ENCODE measurements at regions not wholly inside any gene's neighbourhood (a gene's known extent, or its start where the extent isn't known, plus 50 kb on each side); places are given as distances from the start of the nearest gene placed in this dataset.

GRCh38 chr11:70710192-70710591 lies 311.9 kb downstream of the CTTN start:
- under 1% methylated on average over 11 of the region's 11 CpGs for WGBS (ENCODE audit: insufficient coverage, low coverage, missing lambda C conversion rate)
- Histone ChIP-seq H3K36me3 (ENCODE audit: control insufficient read depth, insufficient read depth, low read length) (no peaks in the 10 kb centered on the region), H3K4me2 (ENCODE audit: insufficient read depth, low read length) (no peak overlapping the region), H3K9ac (ENCODE audit: insufficient read depth in 1 of 2, low read depth in 2 of 2, low read length in 2 of 2) (no peak overlapping the region), H3K4me1 (replicated peaks in 1 of 2; ENCODE audit: control insufficient read depth in 2 of 2, insufficient read depth in 2 of 2, low read length in 2 of 2) (peaks cover 0 to 4% of the 10 kb centered on the region in 2 experiments; a peak in 2 of 5 replicates), H3K4me3 (no peak overlapping the region), H3K27ac (ENCODE audit: extremely low read depth, low read depth, low read length) (no peak overlapping the region), H2AFZ (ENCODE audit: low read depth, low read length) (no peak overlapping the region), H3K79me2 (ENCODE audit: control insufficient read depth, insufficient read depth, low read length) (no peaks in the 10 kb centered on the region), H3K27me3 (ENCODE audit: control insufficient read depth in 2 of 2, insufficient read depth in 2 of 2, low read length in 2 of 2) (peaks cover 13 to 63% of the 10 kb centered on the region in 2 experiments; a peak in 4 of 5 replicates), H4K20me1 (replicated peaks; ENCODE audit: control insufficient read depth, insufficient read depth, low read length) (no peaks in the 10 kb centered on the region; the same call in 1 of the 2 replicates), H3K9me3 (replicated peaks; ENCODE audit: control insufficient read depth, insufficient read depth, low read depth, low read length) (no peaks in the 10 kb centered on the region), H3K9me1 (ENCODE audit: control insufficient read depth, insufficient read depth, low read length) (peaks cover 2% of the 10 kb centered on the region)
- ChIA-PET CTCF (ENCODE audit: low intra/inter-chr PET ratio) (no interaction called here), POLR2A (no interaction called here)
- FAIRE-seq (no peak), ATAC-seq (peak; percentile 58; the same call in 2 of the 3 replicates), DNase-seq (ENCODE audit: extremely low read depth in 1 of 4, low spot score in 3 of 4) (no peak)
- no peak for TF ChIP-seq HDAC8 (tag; IDR thresholded peaks at IDR 0.05)
- no peak for TF ChIP-seq ZNF280A (IDR thresholded peaks at IDR 0.05; ENCODE audit: low read depth, partially characterized antibody)
- no peak for TF ChIP-seq YY1 (IDR thresholded peaks at IDR 0.05; ENCODE audit: borderline replicate concordance in 1 of 3, control insufficient read depth in 1 of 3, extremely low read depth in 1 of 3, insufficient read depth in 3 of 3, insufficient read length in 1 of 3, insufficient replicate concordance in 2 of 3, low read depth in 1 of 3, low read length in 2 of 3)
- no peak for TF ChIP-seq ZNF384 (IDR thresholded peaks at IDR 0.05; ENCODE audit: low read depth, low read length)
- no peak for TF ChIP-seq ZNF57 (CRISPR knock-in tag; IDR thresholded peaks at IDR 0.05)
- TF ChIP-seq MECOM (CRISPR knock-in tag; IDR thresholded peaks at IDR 0.05), result no peak
- TF ChIP-seq NR2C1 (IDR thresholded peaks at IDR 0.05), result no peak; the same call in 1 of the 2 replicates
- peak; percentile 49; the same call in 1 of the 2 replicates for TF ChIP-seq NR2C1 (tag; IDR thresholded peaks at IDR 0.05)
- no peak for TF ChIP-seq MCM7 (IDR thresholded peaks at IDR 0.05)
- TF ChIP-seq TAL1 (IDR thresholded peaks at IDR 0.05), result no peak
- in situ Hi-C loops (cut with MboI) (no loop called here), intact Hi-C loops (cut with micrococcal nuclease) (no loop called here)
- BruUV-seq (replicated peaks), result no TSS peak

Measured in K562 (cell line).